ENCODE measurements at regions not wholly inside any gene's neighbourhood (a gene's known extent, or its start where the extent isn't known, plus 50 kb on each side); places are given as distances from the start of the nearest gene placed in this dataset.
"Not testable (repeated sequence)": the region's sequence is repeated elsewhere in the genome, so short reads cannot be mapped to it uniquely, and the experiment has no call there.

- DNase-seq = no peak
Observed at GRCh38 chrX:140318296-140318695, 186.6 kb downstream of the SOX3 start.

GRCh38 chrX:140317462-140317861 is 187.4 kb downstream of the SOX3 start:
- no peak for DNase-seq

- no peak for DNase-seq
Observed at GRCh38 chrX:140298960-140299825, 205.7 kb downstream of the SOX3 start.

- no peak for DNase-seq
Observed at GRCh38 chrX:140297273-140297672, 207.6 kb downstream of the SOX3 start.

GRCh38 chrX:140292961-140293360 is 211.9 kb downstream of the SOX3 start:
- no peak for DNase-seq

- DNase-seq = no peak
Observed at GRCh38 chrX:140292188-140292587, 212.7 kb downstream of the SOX3 start.

GRCh38 chrX:140274811-140275525 is 229.9 kb downstream of the SOX3 start:
- no peak for DNase-seq

GRCh38 chrX:140273921-140274320 is 230.9 kb downstream of the SOX3 start:
- no peak for DNase-seq

- no peak for DNase-seq
Observed at GRCh38 chrX:140250391-140250790, 254.5 kb downstream of the SOX3 start.

- DNase-seq = no peak
Observed at GRCh38 chrX:140249088-140249487, 255.8 kb downstream of the SOX3 start.

GRCh38 chrX:140229191-140229590 is 263.9 kb upstream of the CXorf66 start:
- no peak for DNase-seq

GRCh38 chrX:140226037-140226436 is 260.7 kb upstream of the CXorf66 start:
- DNase-seq = not testable (repeated sequence)

GRCh38 chrX:140215894-140216293 is 250.6 kb upstream of the CXorf66 start:
- not testable (repeated sequence) for DNase-seq

- DNase-seq = not testable (repeated sequence)
Observed at GRCh38 chrX:140214518-140214917, 249.2 kb upstream of the CXorf66 start.

GRCh38 chrX:140206657-140207056 is 241.3 kb upstream of the CXorf66 start:
- DNase-seq = no peak

- no peak for DNase-seq
Observed at GRCh38 chrX:140190441-140191108, 225.3 kb upstream of the CXorf66 start.

GRCh38 chrX:140180585-140180984 is 215.3 kb upstream of the CXorf66 start:
- DNase-seq = no peak

- no peak for DNase-seq
Observed at GRCh38 chrX:140177821-140178220, 212.5 kb upstream of the CXorf66 start.

GRCh38 chrX:140172401-140172800 is 207.1 kb upstream of the CXorf66 start:
- DNase-seq = no peak

- DNase-seq = no peak
Observed at GRCh38 chrX:140167551-140167950, 202.2 kb upstream of the CXorf66 start.

- DNase-seq = no peak
Observed at GRCh38 chrX:140165849-140166248, 200.5 kb upstream of the CXorf66 start.

GRCh38 chrX:140164391-140164790 is 199.1 kb upstream of the CXorf66 start:
- no peak for DNase-seq

- DNase-seq = no peak
Observed at GRCh38 chrX:140163371-140164159, 198.2 kb upstream of the CXorf66 start.
